IMR-90 (cell line): ENCODE measurements at regions not wholly inside any gene's neighbourhood (a gene's known extent, or its start where the extent isn't known, plus 50 kb on each side); places are given as distances from the start of the nearest gene placed in this dataset.

ENCODE experiments used
- ATAC-seq: fragments of 200-7000 bp; cut with Tn5 transposase; 2 replicates; pipeline ENCODE4 v1.9.1; 2020; ENCODE audit warnings: low read depth, mild to moderate bottlenecking, moderate library complexity
- BruUV-seq: library from RNA; stranded (reverse); fragments of 400-500 nt; replicated peaks from 2 replicates; lab custom pipeline; 2021; lab: Mats Ljungman, UMichigan
- CTCF ChIA-PET: fragments of 300-600 bp; formaldehyde crosslinking; extraction: SDS; loops from one replicate; lab custom pipeline; 2021; ENCODE audit warnings: antibody characterized with exemption; lab: Yijun Ruan, JAX
- POLR2A ChIA-PET: fragments of 300-600 bp; sonication (Branson Sonifier 250); formaldehyde crosslinking; loops from one replicate; lab custom pipeline; 2022; ENCODE audit warnings: antibody characterized with exemption; ENCODE audit not compliant: unreplicated experiment; lab: Charles Lee
- DNase-seq: peaks from one replicate; pipeline ENCODE4 v3.0.0; 2013
- H2AFZ ChIP-seq: replicated peaks from 2 replicates; pipeline ENCODE3; 2013; ENCODE audit warnings: low read length, mild to moderate bottlenecking; ENCODE audit not compliant: poor library complexity
- H2AK5ac ChIP-seq: 2 replicates; pipeline ENCODE4 v1.6.1; 2013; ENCODE audit warnings: low read depth, low read length, inconsistent platforms
- H2AK9ac ChIP-seq: replicated peaks from 2 replicates; pipeline ENCODE3; 2013; ENCODE audit warnings: mild to moderate bottlenecking, low read depth, low read length, moderate library complexity; ENCODE audit not compliant: poor library complexity
- H2BK120ac ChIP-seq: 2 replicates; pipeline ENCODE4 v1.6.1; 2013; ENCODE audit warnings: low read depth, low read length, inconsistent platforms
- H2BK15ac ChIP-seq: 3 replicates; pipeline ENCODE4 v1.6.1; 2013; ENCODE audit warnings: low read depth, low read length, inconsistent platforms
- H2BK20ac ChIP-seq: 2 replicates; pipeline ENCODE4 v1.6.1; 2013; ENCODE audit warnings: low read depth, mild to moderate bottlenecking, inconsistent platforms, low read length, moderate library complexity
- H2BK5ac ChIP-seq: 2 replicates; pipeline ENCODE4 v1.6.1; 2013; ENCODE audit warnings: mild to moderate bottlenecking, low read depth, low read length, inconsistent platforms; ENCODE audit not compliant: poor library complexity, severe bottlenecking
- H3K14ac ChIP-seq: replicated peaks from 2 replicates; pipeline ENCODE4 v1.6.1; 2013; ENCODE audit warnings: low read depth, low read length, inconsistent platforms
- H3K18ac ChIP-seq: 2 replicates; pipeline ENCODE4 v1.6.1; 2013; ENCODE audit warnings: low read depth, low read length, control low read depth
- H3K23ac ChIP-seq: 2 replicates; pipeline ENCODE4 v1.6.1; 2013; ENCODE audit warnings: low read depth, low read length, inconsistent platforms
- H3K27ac ChIP-seq: 2 replicates; pipeline ENCODE4 v1.5.1; 2013; ENCODE audit warnings: mild to moderate bottlenecking, control low read depth, low read length; ENCODE audit not compliant: insufficient read depth
- H3K27me3 ChIP-seq: 2 replicates; pipeline ENCODE4 v1.6.1; 2013; ENCODE audit warnings: low read length; ENCODE audit not compliant: control insufficient read depth, insufficient read depth
- H3K36me3 ChIP-seq: 2 replicates; pipeline ENCODE4 v1.6.1; 2013; ENCODE audit warnings: low read length, mixed read lengths; ENCODE audit not compliant: control insufficient read depth, insufficient read depth
- H3K4ac ChIP-seq: 2 replicates; pipeline ENCODE4 v1.6.1; 2013; ENCODE audit warnings: low read depth, low read length, inconsistent platforms
- H3K4me1 ChIP-seq: 2 replicates; pipeline ENCODE4 v1.6.1; 2013; ENCODE audit warnings: low read length, mixed read lengths; ENCODE audit not compliant: control insufficient read depth, insufficient read depth
- H3K4me2 ChIP-seq: 2 replicates; pipeline ENCODE4 v1.6.1; 2013; ENCODE audit warnings: low read depth, mild to moderate bottlenecking, control low read depth, low read length, moderate library complexity
- H3K4me3 ChIP-seq: 2 replicates; pipeline ENCODE4 v1.5.1; 2013; ENCODE audit warnings: low read depth, mild to moderate bottlenecking, control low read depth, low read length, moderate library complexity; ENCODE audit not compliant: insufficient read depth
- H3K56ac ChIP-seq: 2 replicates; pipeline ENCODE4 v1.6.1; 2013; ENCODE audit warnings: low read length, inconsistent platforms; ENCODE audit not compliant: insufficient read depth; ENCODE audit errors: extremely low read depth
- H3K79me1 ChIP-seq, 2 experiments: 2 replicates each; pipeline ENCODE4 v1.6.1; 2013; ENCODE audit warnings: low read length in 2 of 2, inconsistent platforms in 1 of 2, low read depth in 1 of 2
- H3K9ac ChIP-seq: 2 replicates; pipeline ENCODE4 v1.6.1; 2013; ENCODE audit warnings: low read depth, low read length, control low read depth
- H3K9me1 ChIP-seq: 2 replicates; pipeline ENCODE4 v1.6.1; 2013; ENCODE audit warnings: low read length, inconsistent platforms; ENCODE audit not compliant: insufficient read depth
- H3K9me3 ChIP-seq: 2 replicates; pipeline ENCODE4 v1.6.1; 2013; ENCODE audit warnings: low read length; ENCODE audit not compliant: control insufficient read depth, insufficient read depth
- H4K20me1 ChIP-seq: 2 replicates; pipeline ENCODE4 v1.6.1; 2013; ENCODE audit warnings: low read length, inconsistent platforms; ENCODE audit not compliant: insufficient read depth
- H4K5ac ChIP-seq: 2 replicates; pipeline ENCODE4 v1.6.1; 2013; ENCODE audit warnings: mild to moderate bottlenecking, low read depth, low read length, control low read depth
- H4K8ac ChIP-seq, 2 experiments: 2 replicates each; pipeline ENCODE4 v1.6.1; 2013; ENCODE audit warnings: low read depth in 2 of 2, low read length in 2 of 2, control low read depth in 1 of 2, inconsistent platforms in 1 of 2
- H4K91ac ChIP-seq: 2 replicates; pipeline ENCODE4 v1.6.1; 2013; ENCODE audit warnings: low read depth, low read length, inconsistent platforms; ENCODE audit not compliant: insufficient read depth
- MAFK ChIP-seq: IDR thresholded peaks from 2 replicates; pipeline ENCODE4 v1.6.1; 2012; ENCODE audit warnings: low read depth, low read length, improper control_type of control experiment
- POLR2A ChIP-seq: IDR thresholded peaks from 2 replicates; pipeline ENCODE4 v1.6.1; 2012; ENCODE audit warnings: mild to moderate bottlenecking, low read depth, low read length
- RAD21 ChIP-seq: IDR thresholded peaks from 2 replicates; pipeline ENCODE4 v1.6.1; 2012; ENCODE audit warnings: low read length, improper control_type of control experiment
- RCOR1 ChIP-seq: IDR thresholded peaks from 2 replicates; pipeline ENCODE4 v1.6.1; 2012; ENCODE audit warnings: mild to moderate bottlenecking, low read length, improper control_type of control experiment; ENCODE audit not compliant: insufficient replicate concordance
- RFX5 ChIP-seq: IDR thresholded peaks from 2 replicates; pipeline ENCODE4 v1.8.0; 2012; ENCODE audit warnings: low read depth, mild to moderate bottlenecking, low read length, moderate library complexity
- WGBS, 2 experiments: methylation state at CpG; one replicate each; pipeline versions ENCODE4 v1.1.5 to v1.1.7; 2013; ENCODE audit warnings: missing lambda C conversion rate in 2 of 2; ENCODE audit not compliant: insufficient read length in 1 of 2; ENCODE audit errors: extremely low coverage in 2 of 2; 5-methylcytosine and 5-hydroxymethylcytosine counted together
- dilution Hi-C: fragments of 300-500 bp; cut with HindIII; formaldehyde crosslinking; loops from one replicate; pipeline ENCODE4 v1.14.3; 2018; ENCODE audit warnings: low sequenced_read_pairs; ENCODE audit not compliant: unreplicated experiment
- in situ Hi-C: fragments of 300-500 bp; cut with MboI; formaldehyde crosslinking; loops from 3 replicates; pipeline ENCODE4 v1.14.3; 2019; ENCODE audit warnings: low sequenced_read_pairs, inconsistent platforms, mixed read lengths
- intact Hi-C: fragments of 100-400 bp; cut with micrococcal nuclease; formaldehyde crosslinking; loops from 2 replicates; pipeline ENCODE4 v1.10.0; 2022
- TF ChIP-seq, protein P1 (sequence below): fragments of 150-350 bp; IDR thresholded peaks from 2 replicates; pipeline ENCODE4 v1.6.1; 2017; ENCODE audit warnings: mild to moderate bottlenecking, antibody characterized with exemption, low read length, low read depth
- TF ChIP-seq, protein P2 (sequence below): fragments of 150-350 bp; IDR thresholded peaks from 2 replicates; pipeline ENCODE4 v1.6.1; 2016; ENCODE audit warnings: low read depth, mild to moderate bottlenecking, low read length, moderate library complexity, borderline replicate concordance

DNA sequence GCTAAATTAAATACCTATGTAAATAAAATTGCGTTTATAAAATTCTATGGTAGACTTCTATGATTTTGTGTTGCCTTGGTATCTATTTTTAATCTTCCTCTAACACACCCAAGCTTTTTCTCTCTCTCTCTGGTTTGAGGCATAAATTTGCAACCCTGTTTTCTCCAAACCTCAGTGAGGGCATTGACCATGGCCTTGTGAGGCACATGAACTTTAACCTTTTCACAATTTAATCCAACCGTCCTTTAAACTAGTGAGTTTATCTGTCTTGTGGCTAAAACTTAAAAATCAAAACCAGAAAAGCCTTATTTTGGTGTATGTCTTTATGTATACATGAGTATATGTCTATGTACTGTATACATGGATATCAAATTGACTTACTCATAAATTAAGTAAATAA is 746.6 kb upstream of the B3GALT2 start:
- no peak overlapping the region for H3K4ac ChIP-seq
- H4K8ac ChIP-seq: no peak overlapping the region
- no peak overlapping the region for H4K91ac ChIP-seq
- intact Hi-C loops: no loop called here
- no peak overlapping the region for H2BK5ac ChIP-seq
- H3K9me1 ChIP-seq: no peaks in the 10 kb centered on the region
- no peak overlapping the region for H4K5ac ChIP-seq
- no peak overlapping the region for H2BK15ac ChIP-seq
- dilution Hi-C loops: no loop called here
- CTCF ChIA-PET: no interaction called here
- no peaks in the 10 kb centered on the region for H3K27me3 ChIP-seq
- no CpG with 5 or more reads among the region's 2 CpGs for WGBS, 2 experiments
- DNase-seq (no peak), ATAC-seq (no peak)
- no peaks in the 10 kb centered on the region for H3K4me1 ChIP-seq
- no peak for TF ChIP-seq RCOR1
- no peak for TF ChIP-seq RFX5
- TF ChIP-seq POLR2A: no peak
- TF ChIP-seq, protein P1, sequence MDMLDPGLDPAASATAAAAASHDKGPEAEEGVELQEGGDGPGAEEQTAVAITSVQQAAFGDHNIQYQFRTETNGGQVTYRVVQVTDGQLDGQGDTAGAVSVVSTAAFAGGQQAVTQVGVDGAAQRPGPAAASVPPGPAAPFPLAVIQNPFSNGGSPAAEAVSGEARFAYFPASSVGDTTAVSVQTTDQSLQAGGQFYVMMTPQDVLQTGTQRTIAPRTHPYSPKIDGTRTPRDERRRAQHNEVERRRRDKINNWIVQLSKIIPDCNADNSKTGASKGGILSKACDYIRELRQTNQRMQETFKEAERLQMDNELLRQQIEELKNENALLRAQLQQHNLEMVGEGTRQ: no peak
- TF ChIP-seq, protein P2, sequence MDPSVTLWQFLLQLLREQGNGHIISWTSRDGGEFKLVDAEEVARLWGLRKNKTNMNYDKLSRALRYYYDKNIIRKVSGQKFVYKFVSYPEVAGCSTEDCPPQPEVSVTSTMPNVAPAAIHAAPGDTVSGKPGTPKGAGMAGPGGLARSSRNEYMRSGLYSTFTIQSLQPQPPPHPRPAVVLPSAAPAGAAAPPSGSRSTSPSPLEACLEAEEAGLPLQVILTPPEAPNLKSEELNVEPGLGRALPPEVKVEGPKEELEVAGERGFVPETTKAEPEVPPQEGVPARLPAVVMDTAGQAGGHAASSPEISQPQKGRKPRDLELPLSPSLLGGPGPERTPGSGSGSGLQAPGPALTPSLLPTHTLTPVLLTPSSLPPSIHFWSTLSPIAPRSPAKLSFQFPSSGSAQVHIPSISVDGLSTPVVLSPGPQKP: no peak
- TF ChIP-seq MAFK: no peak
- no peak for TF ChIP-seq RAD21
- no peaks in the 10 kb centered on the region for H3K9me3 ChIP-seq
- H2BK20ac ChIP-seq: no peak overlapping the region
- no peak overlapping the region for H3K14ac ChIP-seq
- no peak overlapping the region for H3K4me2 ChIP-seq
- BruUV-seq: no TSS peak
- no peak overlapping the region for H3K56ac ChIP-seq
- H4K20me1 ChIP-seq: no peaks in the 10 kb centered on the region
- no peaks in the 10 kb centered on the region for H3K79me1 ChIP-seq
- H2BK120ac ChIP-seq: no peak overlapping the region
- H3K9ac ChIP-seq: no peak overlapping the region
- no peak overlapping the region for H2AFZ ChIP-seq
- H3K23ac ChIP-seq: no peak overlapping the region
- H2AK5ac ChIP-seq: no peak overlapping the region
- POLR2A ChIA-PET: no interaction called here
- H3K27ac ChIP-seq: no peak overlapping the region
- H3K4me3 ChIP-seq: no peak overlapping the region
- H2AK9ac ChIP-seq: no peak overlapping the region
- H3K18ac ChIP-seq: no peak overlapping the region
- no peaks in the 10 kb centered on the region for H3K36me3 ChIP-seq
- in situ Hi-C loops: no loop called here
